H9 (cell line): ENCODE measurements at regions not wholly inside any gene's neighbourhood (a gene's known extent, or its start where the extent isn't known, plus 50 kb on each side); places are given as distances from the start of the nearest gene placed in this dataset.

Experiments used
- DNase-seq: peaks from one replicate; pipeline ENCODE4 v3.0.0-alpha.2; 2017
- H2AFZ ChIP-seq: one replicate; pipeline ENCODE4 v1.6.1; 2013; ENCODE audit warnings: mild to moderate bottlenecking, low read length, control low read depth, moderate library complexity
- H2AK5ac ChIP-seq: 2 replicates; pipeline ENCODE4 v1.6.1; 2013; ENCODE audit warnings: low read length, control low read depth, mixed read lengths; ENCODE audit not compliant: insufficient read length
- H2BK120ac ChIP-seq: one replicate; pipeline ENCODE4 v1.6.1; 2013; ENCODE audit warnings: low read depth, mild to moderate bottlenecking, low read length, control low read depth, inconsistent platforms; ENCODE audit not compliant: poor library complexity, severe bottlenecking
- H2BK12ac ChIP-seq: 2 replicates; pipeline ENCODE4 v1.6.1; 2013; ENCODE audit warnings: low read length, control low read depth, mixed read lengths, low read depth; ENCODE audit not compliant: insufficient read length
- H2BK15ac ChIP-seq: 2 replicates; pipeline ENCODE4 v1.6.1; 2013; ENCODE audit warnings: low read depth, low read length, control low read depth
- H2BK20ac ChIP-seq: one replicate; pipeline ENCODE4 v1.6.1; 2013; ENCODE audit warnings: low read depth, mild to moderate bottlenecking, low read length, control low read depth, inconsistent platforms; ENCODE audit not compliant: poor library complexity, severe bottlenecking
- H2BK5ac ChIP-seq: 2 replicates; pipeline ENCODE4 v1.6.1; 2013; ENCODE audit warnings: low read length, control low read depth, mixed read lengths; ENCODE audit not compliant: insufficient read length
- H3K14ac ChIP-seq: 2 replicates; pipeline ENCODE4 v1.6.1; 2013; ENCODE audit warnings: low read length, control low read depth; ENCODE audit not compliant: insufficient read depth
- H3K18ac ChIP-seq: 2 replicates; pipeline ENCODE4 v1.6.1; 2013; ENCODE audit warnings: low read depth, mild to moderate bottlenecking, mixed read lengths, low read length, control low read depth; ENCODE audit not compliant: insufficient read length
- H3K23ac ChIP-seq: 2 replicates; pipeline ENCODE4 v1.6.1; 2013; ENCODE audit warnings: low read length, control low read depth, mixed read lengths, low read depth; ENCODE audit not compliant: insufficient read length
- H3K23me2 ChIP-seq: 2 replicates; pipeline ENCODE4 v1.6.1; 2013; ENCODE audit warnings: low read depth, mild to moderate bottlenecking, mixed read lengths, low read length, control low read depth; ENCODE audit not compliant: insufficient read length, poor library complexity, severe bottlenecking
- H3K27ac ChIP-seq: 2 replicates; pipeline ENCODE4 v1.5.1; 2013; ENCODE audit warnings: low read length, control low read depth, mixed read lengths, low read depth; ENCODE audit not compliant: insufficient read length
- H3K27me3 ChIP-seq: 2 replicates; pipeline ENCODE4 v1.6.1; 2013; ENCODE audit warnings: low read length, control low read depth, inconsistent platforms; ENCODE audit not compliant: insufficient read depth
- H3K4ac ChIP-seq: 2 replicates; pipeline ENCODE4 v1.6.1; 2013; ENCODE audit warnings: low read depth, mild to moderate bottlenecking, control low read depth, inconsistent platforms, low read length, moderate library complexity
- H3K4me1 ChIP-seq: 2 replicates; pipeline ENCODE4 v1.6.1; 2013; ENCODE audit warnings: low read length, control low read depth, inconsistent platforms; ENCODE audit not compliant: insufficient read depth
- H3K4me2 ChIP-seq: 2 replicates; pipeline ENCODE4 v1.6.1; 2013; ENCODE audit warnings: low read length, control low read depth, mixed read lengths; ENCODE audit not compliant: insufficient read length, insufficient read depth
- H3K56ac ChIP-seq: 2 replicates; pipeline ENCODE4 v1.6.1; 2013; ENCODE audit warnings: low read depth, mild to moderate bottlenecking, mixed read lengths, low read length, control low read depth; ENCODE audit not compliant: insufficient read length
- H3K79me1 ChIP-seq: 2 replicates; pipeline ENCODE4 v1.6.1; 2013; ENCODE audit warnings: low read depth, mild to moderate bottlenecking, moderate library complexity, low read length, control low read depth, inconsistent platforms; ENCODE audit not compliant: insufficient read depth, poor library complexity, severe bottlenecking
- H3K79me2 ChIP-seq: 2 replicates; pipeline ENCODE4 v1.6.1; 2013; ENCODE audit warnings: low read length, control low read depth, inconsistent platforms; ENCODE audit not compliant: insufficient read depth
- H3K9ac ChIP-seq: 2 replicates; pipeline ENCODE4 v1.6.1; 2013; ENCODE audit warnings: low read length, control low read depth, mixed read lengths; ENCODE audit not compliant: insufficient read length; ENCODE audit errors: extremely low read depth
- H3K9me3 ChIP-seq: one replicate; pipeline ENCODE4 v1.6.1; 2013; ENCODE audit warnings: low read depth, low read length, inconsistent platforms; ENCODE audit not compliant: control insufficient read depth
- H3T11ph ChIP-seq: one replicate; pipeline ENCODE4 v1.6.1; 2013; ENCODE audit warnings: mild to moderate bottlenecking, low read length, control low read depth, inconsistent platforms
- H4K20me1 ChIP-seq: one replicate; pipeline ENCODE4 v1.6.1; 2013; ENCODE audit not compliant: control insufficient read depth, insufficient read length, insufficient read depth
- H4K5ac ChIP-seq: 2 replicates; pipeline ENCODE4 v1.6.1; 2013; ENCODE audit warnings: low read depth, mild to moderate bottlenecking, mixed read lengths, low read length, control low read depth; ENCODE audit not compliant: insufficient read length
- H4K8ac ChIP-seq: replicated peaks from 2 replicates; pipeline ENCODE4 v1.6.1; 2013; ENCODE audit warnings: low read length, control low read depth, mixed read lengths, low read depth; ENCODE audit not compliant: insufficient read length
- H4K91ac ChIP-seq: 2 replicates; pipeline ENCODE4 v1.6.1; 2013; ENCODE audit warnings: low read depth, mild to moderate bottlenecking, moderate library complexity, mixed read lengths, low read length, control low read depth; ENCODE audit not compliant: insufficient read length
- H3K27ac Mint-ChIP-seq, 3 experiments: 2 replicates in 2 of 3; 3 replicates in 1 of 3; pipeline ENCODE4 v1.8.0; 2020 to 2021; ENCODE audit warnings: mixed read lengths in 3 of 3, mild to moderate bottlenecking in 1 of 3, moderate library complexity in 1 of 3
- H3K27me3 Mint-ChIP-seq: 2 replicates; pipeline ENCODE4 v1.8.0; 2021; ENCODE audit warnings: low read depth, mild to moderate bottlenecking, moderate library complexity, mixed read lengths
- H3K36me3 Mint-ChIP-seq, 3 experiments: 2 replicates in 2 of 3; 3 replicates in 1 of 3; pipeline ENCODE4 v1.8.0; 2020 to 2021; ENCODE audit warnings: low read depth in 3 of 3, mixed read lengths in 3 of 3; ENCODE audit not compliant: insufficient read depth in 1 of 3
- H3K4me1 Mint-ChIP-seq, 2 experiments: 2 replicates each; pipeline ENCODE4 v1.8.0; 2020; ENCODE audit warnings: mixed read lengths in 2 of 2
- H3K4me3 Mint-ChIP-seq, 2 experiments: 2 replicates in 1 of 2; 3 replicates in 1 of 2; pipeline ENCODE4 v1.8.0; 2020 to 2021; ENCODE audit warnings: mild to moderate bottlenecking in 2 of 2, mixed read lengths in 2 of 2, moderate library complexity in 1 of 2
- H3K9me3 Mint-ChIP-seq, 2 experiments: 2 replicates in 1 of 2; 3 replicates in 1 of 2; pipeline ENCODE4 v1.8.0; 2020; ENCODE audit warnings: mild to moderate bottlenecking in 2 of 2, mixed read lengths in 2 of 2, moderate library complexity in 1 of 2
- WGBS: extraction: QIAGEN DNeasy Blood & Tissue Kit; methylation state at CpG from one replicate; pipeline ENCODE4 v1.1.7; 2013; ENCODE audit warnings: missing lambda C conversion rate, low lambda C conversion rate, mixed read lengths; ENCODE audit not compliant: insufficient read length; ENCODE audit errors: extremely low coverage; 5-methylcytosine and 5-hydroxymethylcytosine counted together
- TF ChIP-seq, protein P1 (sequence below): fragments of 200-600 bp; sonication (generic); conservative IDR thresholded peaks from 3 replicates; pipeline ENCODE4 v1.8.0; 2021; ENCODE audit warnings: antibody characterized with exemption, mild to moderate bottlenecking

DNA sequence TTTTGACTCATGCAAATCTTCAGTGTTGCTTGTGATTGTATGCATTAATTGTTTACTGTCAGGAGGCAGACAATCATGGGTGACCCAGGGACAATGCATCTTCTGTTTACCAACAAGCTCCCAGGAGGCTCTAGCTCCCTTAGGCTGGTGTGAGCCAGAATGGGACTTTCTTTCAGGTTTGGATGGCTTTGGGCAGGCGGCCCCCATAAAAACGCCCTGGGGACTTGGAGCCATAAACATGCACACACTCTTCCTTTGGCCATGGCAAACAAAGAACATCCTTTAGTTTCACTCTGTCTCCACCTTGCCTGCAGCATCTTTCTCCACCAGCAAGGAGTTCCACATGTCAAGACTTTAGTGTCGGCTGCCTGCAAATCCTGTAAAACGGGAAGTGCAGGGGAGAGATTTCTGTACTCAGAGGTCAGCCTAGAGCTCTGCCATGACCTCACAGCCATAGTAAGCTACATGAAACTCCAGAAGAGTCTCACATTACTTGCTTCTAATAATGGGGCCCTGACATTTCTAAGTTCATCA, 127.6 kb downstream of the MAP3K7 start:
- Histone ChIP-seq H2BK12ac (no peak overlapping the region), H2AK5ac (no peak overlapping the region), H3K4me2 (no peak overlapping the region), H3K14ac (no peak overlapping the region), H3K27ac (no peak overlapping the region), H3K56ac (no peak overlapping the region), H4K91ac (no peak overlapping the region), H3K79me1 (no peaks in the 10 kb centered on the region), H3K23ac (no peak overlapping the region), H4K5ac (no peak overlapping the region), H3K4me1 (no peaks in the 10 kb centered on the region), H3K4ac (no peak overlapping the region), H3K79me2 (no peaks in the 10 kb centered on the region), H3K9me3 (no peaks in the 10 kb centered on the region), H2BK20ac (no peak overlapping the region), H2BK15ac (no peak overlapping the region), H4K8ac (no peak overlapping the region), H2BK5ac (no peak overlapping the region), H3K23me2 (no peaks in the 10 kb centered on the region), H2BK120ac (no peak overlapping the region), H3T11ph (no peak overlapping the region), H3K27me3 (no peaks in the 10 kb centered on the region), H4K20me1 (no peaks in the 10 kb centered on the region), H3K18ac (no peak overlapping the region), H2AFZ (no peak overlapping the region), H3K9ac (no peak overlapping the region)
- H3K4me1 Mint-ChIP-seq = peaks cover 3 to 7% of the 10 kb centered on the region in 2 experiments; a peak in 2 of 4 replicates
- DNase-seq = no peak
- no CpG with 5 or more reads among the region's 4 CpGs for WGBS
- no peaks in the 10 kb centered on the region; the same call in 1 of the 2 replicates for H3K27me3 Mint-ChIP-seq
- TF ChIP-seq, protein P1, sequence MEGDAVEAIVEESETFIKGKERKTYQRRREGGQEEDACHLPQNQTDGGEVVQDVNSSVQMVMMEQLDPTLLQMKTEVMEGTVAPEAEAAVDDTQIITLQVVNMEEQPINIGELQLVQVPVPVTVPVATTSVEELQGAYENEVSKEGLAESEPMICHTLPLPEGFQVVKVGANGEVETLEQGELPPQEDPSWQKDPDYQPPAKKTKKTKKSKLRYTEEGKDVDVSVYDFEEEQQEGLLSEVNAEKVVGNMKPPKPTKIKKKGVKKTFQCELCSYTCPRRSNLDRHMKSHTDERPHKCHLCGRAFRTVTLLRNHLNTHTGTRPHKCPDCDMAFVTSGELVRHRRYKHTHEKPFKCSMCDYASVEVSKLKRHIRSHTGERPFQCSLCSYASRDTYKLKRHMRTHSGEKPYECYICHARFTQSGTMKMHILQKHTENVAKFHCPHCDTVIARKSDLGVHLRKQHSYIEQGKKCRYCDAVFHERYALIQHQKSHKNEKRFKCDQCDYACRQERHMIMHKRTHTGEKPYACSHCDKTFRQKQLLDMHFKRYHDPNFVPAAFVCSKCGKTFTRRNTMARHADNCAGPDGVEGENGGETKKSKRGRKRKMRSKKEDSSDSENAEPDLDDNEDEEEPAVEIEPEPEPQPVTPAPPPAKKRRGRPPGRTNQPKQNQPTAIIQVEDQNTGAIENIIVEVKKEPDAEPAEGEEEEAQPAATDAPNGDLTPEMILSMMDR = no peak
- H3K9me3 Mint-ChIP-seq = peaks cover 0 to 3% of the 10 kb centered on the region in 2 experiments; a peak in 3 of 5 replicates
- H3K4me3 Mint-ChIP-seq = no peak overlapping the region
- H3K27ac Mint-ChIP-seq = no peak overlapping the region
- H3K36me3 Mint-ChIP-seq = peaks cover 0 to 4% (median 0%) of the 10 kb centered on the region in 3 experiments; a peak in 2 of 7 replicates
